Erythroblast (primary cell): ENCODE measurements at regions not wholly inside any gene's neighbourhood (a gene's known extent, or its start where the extent isn't known, plus 50 kb on each side); places are given as distances from the start of the nearest gene placed in this dataset.

Experiments used
- GATA1 ChIP-seq: IDR thresholded peaks from 2 replicates; pipeline ENCODE4 v1.6.1; 2011; ENCODE audit warnings: low read depth, mild to moderate bottlenecking, control low read depth, low read length, moderate library complexity
- POLR2A ChIP-seq: IDR thresholded peaks from 2 replicates; pipeline ENCODE4 v1.6.1; 2011; ENCODE audit warnings: mild to moderate bottlenecking, low read length

GRCh38 chr10:3251172-3251571 is 78.6 kb upstream of the PITRM1 start:
- TF ChIP-seq POLR2A (no peak), GATA1 (no peak)
